IPS DF 19.7 (cell line): ENCODE measurements at regions not wholly inside any gene's neighbourhood (a gene's known extent, or its start where the extent isn't known, plus 50 kb on each side); places are given as distances from the start of the nearest gene placed in this dataset.
"Not testable (repeated sequence)": the region's sequence is repeated elsewhere in the genome, so short reads cannot be mapped to it uniquely, and the experiment has no call there.

Experiments used
- DNase-seq: peaks from one replicate; pipeline ENCODE4 v3.0.0-alpha.2; 2013; ENCODE audit warnings: low read depth, low spot score

- not testable (repeated sequence) for DNase-seq
Measured at GRCh38 chr6:139696991-139697390, 322.5 kb upstream of the CITED2 start.

GRCh38 chr6:139695361-139695760 is 320.9 kb upstream of the CITED2 start:
- no peak for DNase-seq

GRCh38 chr6:139693735-139694134 is 319.3 kb upstream of the CITED2 start:
- DNase-seq, result no peak

GRCh38 chr6:139690007-139690406 is 315.6 kb upstream of the CITED2 start:
- no peak for DNase-seq

GRCh38 chr6:139687055-139687454 is 312.6 kb upstream of the CITED2 start:
- DNase-seq, result no peak

GRCh38 chr6:139686308-139686707 is 311.9 kb upstream of the CITED2 start:
- no peak for DNase-seq

- no peak for DNase-seq
Measured at GRCh38 chr6:139685009-139685408, 310.6 kb upstream of the CITED2 start.

- no peak for DNase-seq
Measured at GRCh38 chr6:139680819-139681218, 306.4 kb upstream of the CITED2 start.

- no peak for DNase-seq
Measured at GRCh38 chr6:139679516-139680179, 305.2 kb upstream of the CITED2 start.

- DNase-seq, result no peak
Measured at GRCh38 chr6:139676718-139677117, 302.3 kb upstream of the CITED2 start.

GRCh38 chr6:139666284-139666683 is 291.8 kb upstream of the CITED2 start:
- DNase-seq, result no peak

GRCh38 chr6:139663996-139664395 is 289.5 kb upstream of the CITED2 start:
- no peak for DNase-seq

- no peak for DNase-seq
Measured at GRCh38 chr6:139659711-139660110, 285.3 kb upstream of the CITED2 start.

GRCh38 chr6:139659196-139659595 is 284.7 kb upstream of the CITED2 start:
- DNase-seq, result no peak

- no peak for DNase-seq
Measured at GRCh38 chr6:139657119-139657518, 282.7 kb upstream of the CITED2 start.

GRCh38 chr6:139655783-139656705 is 281.6 kb upstream of the CITED2 start:
- DNase-seq, result no peak

GRCh38 chr6:139654888-139655782 is 280.7 kb upstream of the CITED2 start:
- DNase-seq, result no peak

- no peak for DNase-seq
Measured at GRCh38 chr6:139654309-139654708, 279.9 kb upstream of the CITED2 start.

GRCh38 chr6:139653111-139653510 is 278.7 kb upstream of the CITED2 start:
- no peak for DNase-seq

GRCh38 chr6:139650941-139651340 is 276.5 kb upstream of the CITED2 start:
- DNase-seq, result no peak

- DNase-seq, result no peak
Measured at GRCh38 chr6:139649732-139650131, 275.3 kb upstream of the CITED2 start.

GRCh38 chr6:139649128-139649527 is 274.7 kb upstream of the CITED2 start:
- DNase-seq, result no peak
